CD14-positive monocyte (primary cell): ENCODE measurements at regions not wholly inside any gene's neighbourhood (a gene's known extent, or its start where the extent isn't known, plus 50 kb on each side); places are given as distances from the start of the nearest gene placed in this dataset.

Experiments used
- DNase-seq, 3 donors: peaks; one replicate each; pipeline ENCODE4 v3.0.0-alpha.2; 2011 to 2022
- H2AFZ ChIP-seq: 2 replicates; pipeline ENCODE4 v1.6.0; 2012; ENCODE audit warnings: mild to moderate bottlenecking, low read depth, low read length, inconsistent platforms; ENCODE audit not compliant: insufficient read depth, poor library complexity, severe bottlenecking
- H3K27ac ChIP-seq, 2 donors: 1 replicate in 1 of 2; 2 replicates in 1 of 2; pipeline ENCODE4 v1.5.1; 2012 to 2013; ENCODE audit warnings: low read length in 2 of 2, control low read depth in 1 of 2, inconsistent platforms in 1 of 2, low read depth in 1 of 2, mild to moderate bottlenecking in 1 of 2
- H3K27me3 ChIP-seq, 2 donors: one replicate each; pipeline versions ENCODE4 v1.6.0 to v1.6.1; 2011 to 2013; ENCODE audit warnings: low read length in 2 of 2; ENCODE audit not compliant: control insufficient read depth in 2 of 2, insufficient read depth in 2 of 2
- H3K36me3 ChIP-seq, 2 donors: replicated peaks in 1 of 2; 1 replicate in 1 of 2; 2 replicates in 1 of 2; pipeline versions ENCODE4 v1.5.1 to v1.6.1; 2012 to 2013; ENCODE audit warnings: low read length in 2 of 2, control low read depth in 1 of 2, inconsistent platforms in 1 of 2, mild to moderate bottlenecking in 1 of 2; ENCODE audit not compliant: insufficient read depth in 2 of 2, control insufficient read depth in 1 of 2
- H3K4me1 ChIP-seq, 2 donors: 1 replicate in 1 of 2; 2 replicates in 1 of 2; pipeline versions ENCODE4 v1.5.1 to v1.6.1; 2012 to 2013; ENCODE audit warnings: low read length in 2 of 2, control low read depth in 1 of 2, inconsistent platforms in 1 of 2, mild to moderate bottlenecking in 1 of 2, moderate library complexity in 1 of 2; ENCODE audit not compliant: insufficient read depth in 2 of 2, control insufficient read depth in 1 of 2
- H3K4me2 ChIP-seq: replicated peaks from 2 replicates; pipeline ENCODE3; 2012; ENCODE audit warnings: low read length, moderate library complexity, mild to moderate bottlenecking; ENCODE audit not compliant: poor library complexity, severe bottlenecking; ENCODE audit errors: extremely low read depth
- H3K4me3 ChIP-seq, 3 experiments: fragments of 200-600 bp in 1 of 3; sonication (generic) in 1 of 3; replicated peaks in 1 of 3; 1 replicate in 2 of 3; 2 replicates in 1 of 3; pipeline ENCODE4 v1.5.1; 2011 to 2013; ENCODE audit warnings: low read length in 3 of 3, mild to moderate bottlenecking in 3 of 3, control low read depth in 2 of 3, low read depth in 2 of 3, inconsistent platforms in 1 of 3, moderate library complexity in 1 of 3
- H3K79me2 ChIP-seq: 2 replicates; pipeline ENCODE4 v1.6.0; 2012; ENCODE audit warnings: mild to moderate bottlenecking, control low read depth, inconsistent platforms, low read length, moderate library complexity; ENCODE audit not compliant: insufficient read depth
- H3K9ac ChIP-seq: 2 replicates; pipeline ENCODE4 v1.6.0; 2017; ENCODE audit warnings: low read length, mild to moderate bottlenecking; ENCODE audit not compliant: insufficient read depth, poor library complexity, severe bottlenecking
- H3K9me3 ChIP-seq, 2 donors: replicated peaks in 1 of 2; 1 replicate in 1 of 2; 2 replicates in 1 of 2; pipeline versions ENCODE4 v1.5.1 to v1.6.1; 2012 to 2013; ENCODE audit warnings: low read length in 2 of 2, control low read depth in 1 of 2; ENCODE audit not compliant: control insufficient read depth in 1 of 2, insufficient read depth in 1 of 2
- H4K20me1 ChIP-seq: 2 replicates; pipeline ENCODE4 v1.6.0; 2012; ENCODE audit warnings: mild to moderate bottlenecking, low read length, control low read depth, moderate library complexity; ENCODE audit not compliant: insufficient read depth
- H3K27ac Mint-ChIP-seq, 7 donors: one replicate each; pipeline ENCODE4 v1.8.0; 2020; ENCODE audit warnings: mild to moderate bottlenecking in 7 of 7, mixed read lengths in 7 of 7, moderate library complexity in 6 of 7, inconsistent platforms in 2 of 7
- H3K27me3 Mint-ChIP-seq, 3 donors: one replicate each; pipeline ENCODE4 v1.8.0; 2021 to 2022; ENCODE audit warnings: low read depth in 3 of 3, mild to moderate bottlenecking in 3 of 3, mixed read lengths in 3 of 3, moderate library complexity in 3 of 3, inconsistent platforms in 1 of 3
- H3K36me3 Mint-ChIP-seq, 2 donors: one replicate each; pipeline ENCODE4 v1.8.0; 2020; ENCODE audit warnings: mixed read lengths in 2 of 2, inconsistent platforms in 1 of 2, mild to moderate bottlenecking in 1 of 2
- H3K4me1 Mint-ChIP-seq: one replicate; pipeline ENCODE4 v1.8.0; 2020; ENCODE audit warnings: mild to moderate bottlenecking, mixed read lengths
- H3K4me3 Mint-ChIP-seq, 2 donors: one replicate each; pipeline ENCODE4 v1.8.0; 2020; ENCODE audit warnings: mild to moderate bottlenecking in 2 of 2, mixed read lengths in 2 of 2, moderate library complexity in 1 of 2
- H3K9me3 Mint-ChIP-seq, 7 donors: one replicate each; pipeline ENCODE4 v1.8.0; 2020 to 2022; ENCODE audit warnings: mixed read lengths in 7 of 7, mild to moderate bottlenecking in 6 of 7, moderate library complexity in 6 of 7, inconsistent platforms in 2 of 7
- CTCF ChIP-seq: fragments of 200-600 bp; IDR thresholded peaks from one replicate; pipeline ENCODE4 v1.8.0; 2022; ENCODE audit warnings: antibody characterized with exemption, mild to moderate bottlenecking
- WGBS: methylation state at CpG from one replicate; pipeline ENCODE4 v1.1.5; 2013; ENCODE audit warnings: missing lambda C conversion rate; ENCODE audit not compliant: insufficient coverage; 5-methylcytosine and 5-hydroxymethylcytosine counted together
- intact Hi-C, 2 donors: fragments of 100-400 bp; cut with micrococcal nuclease; formaldehyde crosslinking; loops; one replicate each; pipeline versions ENCODE4 v1.15.0 to v1.15.1; 2023

DNA sequence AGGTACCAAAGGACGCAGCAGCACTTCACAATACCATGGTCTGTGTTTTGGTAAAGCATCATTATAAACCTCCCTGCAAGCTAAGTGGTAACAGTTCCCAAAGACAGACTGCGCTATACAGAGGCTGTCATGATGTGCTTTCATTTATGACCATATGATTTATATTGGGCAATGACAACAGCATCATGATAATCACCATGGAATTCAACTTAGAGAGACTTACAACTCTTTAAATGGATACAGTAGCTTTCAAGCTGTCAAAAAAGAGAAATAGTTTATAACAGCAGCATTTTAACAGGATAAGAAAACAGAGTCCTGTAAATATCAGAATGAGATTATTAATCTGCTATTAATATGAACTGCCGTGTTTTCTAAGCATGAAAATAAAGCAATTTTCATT, 341.7 kb downstream of the GPR37 start:
- Histone ChIP-seq H3K4me2 (no peak overlapping the region), H3K4me1 (no peaks in the 10 kb centered on the region), H3K36me3 (no peaks in the 10 kb centered on the region), H2AFZ (no peak overlapping the region), H3K27ac (no peak overlapping the region), H3K9me3 (no peaks in the 10 kb centered on the region), H4K20me1 (no peaks in the 10 kb centered on the region), H3K27me3 (no peaks in the 10 kb centered on the region), H3K79me2 (no peaks in the 10 kb centered on the region), H3K4me3 (no peak overlapping the region), H3K9ac (no peak overlapping the region)
- H3K36me3 Mint-ChIP-seq, result no peaks in the 10 kb centered on the region
- WGBS, result no CpG with 5 or more reads among the region's 3 CpGs
- no peaks in the 10 kb centered on the region for H3K4me1 Mint-ChIP-seq
- H3K4me3 Mint-ChIP-seq, result no peak overlapping the region
- H3K27me3 Mint-ChIP-seq, result peaks cover 0 to 2% (median 0%) of the 10 kb centered on the region in 3 donors
- no peak overlapping the region for H3K27ac Mint-ChIP-seq
- no peak for TF ChIP-seq CTCF
- H3K9me3 Mint-ChIP-seq, result peaks cover 0 to 3% (median 0%) of the 10 kb centered on the region in 7 donors
- intact Hi-C loops, result no loop called here
- DNase-seq, result no peak

GRCh38 chr7:124422081-124422480, 343.5 kb downstream of the GPR37 start:
- no peak overlapping the region for H2AFZ ChIP-seq
- Mint-ChIP-seq H3K9me3 (peaks cover 0 to 3% (median 0%) of the 10 kb centered on the region in 7 donors), H3K27ac (no peak overlapping the region), H3K27me3 (peaks cover 0 to 2% (median 0%) of the 10 kb centered on the region in 3 donors), H3K36me3 (no peaks in the 10 kb centered on the region), H3K4me1 (no peaks in the 10 kb centered on the region), H3K4me3 (no peak overlapping the region)
- intact Hi-C loops, result no loop called here
- H3K4me3 ChIP-seq, result no peak overlapping the region
- DNase-seq, result no peak
- no peak overlapping the region for H3K27ac ChIP-seq
- no peaks in the 10 kb centered on the region for H3K36me3 ChIP-seq
- H3K9me3 ChIP-seq, result no peaks in the 10 kb centered on the region
- no peaks in the 10 kb centered on the region for H3K4me1 ChIP-seq
- no peaks in the 10 kb centered on the region for H3K27me3 ChIP-seq
- no peak for TF ChIP-seq CTCF
- no CpG with 5 or more reads among the region's 3 CpGs for WGBS
- no peaks in the 10 kb centered on the region for H4K20me1 ChIP-seq
- no peak overlapping the region for H3K9ac ChIP-seq
- H3K79me2 ChIP-seq, result no peaks in the 10 kb centered on the region
- no peak overlapping the region for H3K4me2 ChIP-seq
